Keratinocyte (primary cell): ENCODE measurements at regions not wholly inside any gene's neighbourhood (a gene's known extent, or its start where the extent isn't known, plus 50 kb on each side); places are given as distances from the start of the nearest gene placed in this dataset.

Source experiments
- DNase-seq: peaks from one replicate; pipeline ENCODE4 v3.0.0-alpha.2; 2011; ENCODE audit warnings: low read depth, missing footprints, low spot score
- FAIRE-seq: peaks from 2 replicates; lab custom pipeline; 2011; peaks lifted over from hg19 to GRCh38; lab: Jason Lieb, UNC
- H2AFZ ChIP-seq: 2 replicates; pipeline ENCODE4 v1.6.0; 2012; ENCODE audit warnings: low read length, control low read depth, inconsistent platforms; ENCODE audit not compliant: control insufficient read depth
- H3K27ac ChIP-seq: 2 replicates; pipeline ENCODE4 v1.5.1; 2011; ENCODE audit warnings: low read length; ENCODE audit not compliant: control insufficient read depth, insufficient read depth
- H3K27me3 ChIP-seq: 3 replicates; pipeline ENCODE4 v1.6.0; 2011; ENCODE audit warnings: low read length; ENCODE audit not compliant: control insufficient read depth, insufficient read depth; ENCODE audit errors: extremely low read depth
- H3K36me3 ChIP-seq, 2 experiments: 2 replicates in 1 of 2; 3 replicates in 1 of 2; pipeline ENCODE4 v1.5.1; 2011; ENCODE audit warnings: low read length in 2 of 2, mild to moderate bottlenecking in 1 of 2; ENCODE audit not compliant: control insufficient read depth in 2 of 2, insufficient read depth in 2 of 2; ENCODE audit errors: extremely low read depth in 1 of 2
- H3K4me1 ChIP-seq: 3 replicates; pipeline ENCODE4 v1.5.1; 2011; ENCODE audit warnings: low read length; ENCODE audit not compliant: control insufficient read depth, insufficient read depth; ENCODE audit errors: extremely low read depth
- H3K4me2 ChIP-seq: 3 replicates; pipeline ENCODE4 v1.6.0; 2011; ENCODE audit warnings: low read depth, low read length; ENCODE audit not compliant: control insufficient read depth, insufficient read depth; ENCODE audit errors: extremely low read depth
- H3K4me3 ChIP-seq, 3 experiments: fragments of 200-600 bp in 1 of 3; sonication (generic) in 1 of 3; 2 replicates in 2 of 3; 3 replicates in 1 of 3; pipeline ENCODE4 v1.5.1; 2011 to 2016; ENCODE audit warnings: low read length in 3 of 3, mild to moderate bottlenecking in 3 of 3, control low read depth in 2 of 3, inconsistent platforms in 1 of 3, low read depth in 1 of 3, mixed read lengths in 1 of 3, mixed run types in 1 of 3, moderate library complexity in 1 of 3; ENCODE audit not compliant: control insufficient read depth in 2 of 3, insufficient read depth in 2 of 3; ENCODE audit errors: extremely low read depth in 1 of 3
- H3K79me2 ChIP-seq: 2 replicates; pipeline ENCODE4 v1.6.0; 2012; ENCODE audit warnings: low read length; ENCODE audit not compliant: control insufficient read depth, insufficient read depth
- H3K9ac ChIP-seq: 3 replicates; pipeline ENCODE4 v1.6.0; 2011; ENCODE audit warnings: low read length; ENCODE audit not compliant: control insufficient read depth, insufficient read depth; ENCODE audit errors: extremely low read depth
- H3K9me1 ChIP-seq: 3 replicates; pipeline ENCODE4 v1.6.0; 2011; ENCODE audit warnings: low read length; ENCODE audit not compliant: control insufficient read depth, insufficient read depth; ENCODE audit errors: extremely low read depth
- H3K9me3 ChIP-seq: 2 replicates; pipeline ENCODE4 v1.5.1; 2012; ENCODE audit warnings: low read depth, low read length; ENCODE audit not compliant: control insufficient read depth
- H4K20me1 ChIP-seq: 3 replicates; pipeline ENCODE4 v1.6.0; 2011; ENCODE audit warnings: low read length; ENCODE audit not compliant: control insufficient read depth, insufficient read depth; ENCODE audit errors: extremely low read depth
- CTCF ChIP-seq, 3 experiments: IDR thresholded peaks in 1 of 3; conservative IDR thresholded peaks in 1 of 3; optimal IDR thresholded peaks in 1 of 3; 2 replicates in 2 of 3; 3 replicates in 1 of 3; pipeline versions ENCODE3 to v1.5.1; 2011; ENCODE audit warnings: low read length in 3 of 3, mild to moderate bottlenecking in 3 of 3, moderate library complexity in 2 of 3, control low read depth in 1 of 3, inconsistent platforms in 1 of 3; ENCODE audit not compliant: insufficient read depth in 2 of 3; ENCODE audit errors: extremely low read depth in 1 of 3
- EZH2 ChIP-seq: IDR thresholded peaks from one replicate; pipeline ENCODE4 v1.6.1; 2012; ENCODE audit warnings: inconsistent platforms, mild to moderate bottlenecking, low read length, moderate library complexity
- dilution Hi-C: fragments of 300-500 bp; cut with MboI; formaldehyde crosslinking; loops from one replicate; pipeline ENCODE4 v1.7.0; 2020; ENCODE audit warnings: low sequenced_read_pairs; ENCODE audit not compliant: extremely low pct_ligation_motif_present

- peaks cover 2% of the 10 kb centered on the region for H3K9me1 ChIP-seq
- H3K9me3 ChIP-seq = no peaks in the 10 kb centered on the region
- FAIRE-seq (no peak), DNase-seq (no peak)
- H3K79me2 ChIP-seq = peaks cover 2% of the 10 kb centered on the region
- H2AFZ ChIP-seq = no peak overlapping the region
- dilution Hi-C loops = no loop called here
- no peak overlapping the region for H3K9ac ChIP-seq
- no peaks in the 10 kb centered on the region for H4K20me1 ChIP-seq
- H3K36me3 ChIP-seq = no peaks in the 10 kb centered on the region
- H3K27me3 ChIP-seq = no peaks in the 10 kb centered on the region
- no peak overlapping the region for H3K27ac ChIP-seq
- H3K4me1 ChIP-seq = peaks cover 9% of the 10 kb centered on the region
- no peak overlapping the region for H3K4me2 ChIP-seq
- no peak for TF ChIP-seq EZH2
- TF ChIP-seq CTCF (optimal IDR thresholded peaks at IDR 0.05 in 1 of 3, IDR thresholded peaks at IDR 0.05 in 1 of 3, conservative IDR thresholded peaks at IDR 0.05 in 1 of 3; ENCODE audit: extremely low read depth in 1 of 3, insufficient read depth in 2 of 3, low read length in 3 of 3) = no peak
- H3K4me3 ChIP-seq = no peak overlapping the region
Measured at GRCh38 chr13:73956795-73957408, 177.3 kb downstream of the KLF12 start.

- no peak overlapping the region for H3K27ac ChIP-seq
- H4K20me1 ChIP-seq = no peaks in the 10 kb centered on the region
- H3K4me3 ChIP-seq = no peak overlapping the region
- peaks cover 2% of the 10 kb centered on the region for H3K9me1 ChIP-seq
- DNase-seq (no peak), FAIRE-seq (no peak)
- H3K27me3 ChIP-seq = no peaks in the 10 kb centered on the region
- dilution Hi-C loops = no loop called here
- no peak overlapping the region for H3K9ac ChIP-seq
- H2AFZ ChIP-seq = no peak overlapping the region
- TF ChIP-seq CTCF (optimal IDR thresholded peaks at IDR 0.05 in 1 of 3, IDR thresholded peaks at IDR 0.05 in 1 of 3, conservative IDR thresholded peaks at IDR 0.05 in 1 of 3; ENCODE audit: extremely low read depth in 1 of 3, insufficient read depth in 2 of 3, low read length in 3 of 3) (no peak), EZH2 (no peak)
- H3K9me3 ChIP-seq = no peaks in the 10 kb centered on the region
- H3K4me1 ChIP-seq = peaks cover 9% of the 10 kb centered on the region
- no peak overlapping the region for H3K4me2 ChIP-seq
- H3K36me3 ChIP-seq = no peaks in the 10 kb centered on the region
- H3K79me2 ChIP-seq = no peaks in the 10 kb centered on the region
Measured at GRCh38 chr13:73955977-73956500, 178.2 kb downstream of the KLF12 start.
